ENCODE measurements at regions not wholly inside any gene's neighbourhood (a gene's known extent, or its start where the extent isn't known, plus 50 kb on each side); places are given as distances from the start of the nearest gene placed in this dataset.

GRCh38 chr2:156031121-156031520 lies 301.4 kb downstream of the NR4A2 start:
- no peaks in the 10 kb centered on the region for H3K36me3 Mint-ChIP-seq (ENCODE audit: insufficient read depth)
- no peaks in the 10 kb centered on the region for H3K4me1 Mint-ChIP-seq (ENCODE audit: low read depth)
- H3K4me3 Mint-ChIP-seq: no peak overlapping the region
- ATAC-seq (no peak), DNase-seq (no peak)
- no peaks in the 10 kb centered on the region for H3K9me3 Mint-ChIP-seq
- H3K27me3 Mint-ChIP-seq (ENCODE audit: low read depth): no peaks in the 10 kb centered on the region

GRCh38 chr2:156023229-156023869 lies 309.2 kb downstream of the NR4A2 start:
- no peak for DNase-seq
- Mint-ChIP-seq H3K27me3 (ENCODE audit: low read depth) (peaks cover 3% of the 10 kb centered on the region), H3K9me3 (no peaks in the 10 kb centered on the region), H3K4me3 (no peak overlapping the region), H3K4me1 (ENCODE audit: low read depth) (no peaks in the 10 kb centered on the region), H3K36me3 (ENCODE audit: insufficient read depth) (no peaks in the 10 kb centered on the region)
- ATAC-seq: no peak

- no peak for ATAC-seq
- Mint-ChIP-seq H3K4me1 (ENCODE audit: low read depth) (no peaks in the 10 kb centered on the region), H3K36me3 (ENCODE audit: insufficient read depth) (no peaks in the 10 kb centered on the region), H3K27me3 (ENCODE audit: low read depth) (peaks cover 3% of the 10 kb centered on the region), H3K4me3 (no peak overlapping the region), H3K9me3 (no peaks in the 10 kb centered on the region)
- DNase-seq: no peak
Observed at GRCh38 chr2:156021146-156022040, 311.1 kb downstream of the NR4A2 start.

- DNase-seq (no peak), ATAC-seq (no peak)
- Mint-ChIP-seq H3K4me1 (ENCODE audit: low read depth) (no peaks in the 10 kb centered on the region), H3K27me3 (ENCODE audit: low read depth) (peaks cover 3% of the 10 kb centered on the region), H3K4me3 (no peak overlapping the region), H3K36me3 (ENCODE audit: insufficient read depth) (no peaks in the 10 kb centered on the region), H3K9me3 (no peaks in the 10 kb centered on the region)
Observed at GRCh38 chr2:156019341-156019740, 313.2 kb downstream of the NR4A2 start.

GRCh38 chr2:156017341-156017885 lies 315.1 kb downstream of the NR4A2 start:
- Mint-ChIP-seq H3K36me3 (ENCODE audit: insufficient read depth) (no peaks in the 10 kb centered on the region), H3K9me3 (no peaks in the 10 kb centered on the region), H3K4me1 (ENCODE audit: low read depth) (no peaks in the 10 kb centered on the region), H3K4me3 (no peak overlapping the region), H3K27me3 (ENCODE audit: low read depth) (peaks cover 3% of the 10 kb centered on the region)
- ATAC-seq: no peak
- DNase-seq: no peak

GRCh38 chr2:156009293-156009692 lies 323.2 kb downstream of the NR4A2 start:
- peaks cover 8% of the 10 kb centered on the region for H3K9me3 Mint-ChIP-seq
- ATAC-seq: no peak
- no peaks in the 10 kb centered on the region for H3K4me1 Mint-ChIP-seq (ENCODE audit: low read depth)
- no peak overlapping the region for H3K4me3 Mint-ChIP-seq
- H3K36me3 Mint-ChIP-seq (ENCODE audit: insufficient read depth): no peaks in the 10 kb centered on the region
- no peak for DNase-seq
- H3K27me3 Mint-ChIP-seq (ENCODE audit: low read depth): no peaks in the 10 kb centered on the region

- no peaks in the 10 kb centered on the region for H3K36me3 Mint-ChIP-seq (ENCODE audit: insufficient read depth)
- H3K4me1 Mint-ChIP-seq (ENCODE audit: low read depth): no peaks in the 10 kb centered on the region
- DNase-seq: no peak
- peak in 1 of 2 donors; percentile 27 for ATAC-seq
- H3K9me3 Mint-ChIP-seq: peaks cover 8% of the 10 kb centered on the region
- H3K27me3 Mint-ChIP-seq (ENCODE audit: low read depth): no peaks in the 10 kb centered on the region
- H3K4me3 Mint-ChIP-seq: no peak overlapping the region
Observed at GRCh38 chr2:156006721-156007618, 325.6 kb downstream of the NR4A2 start.

- Mint-ChIP-seq H3K36me3 (ENCODE audit: insufficient read depth) (no peaks in the 10 kb centered on the region), H3K27me3 (ENCODE audit: low read depth) (no peaks in the 10 kb centered on the region), H3K9me3 (peaks cover 8% of the 10 kb centered on the region), H3K4me3 (no peak overlapping the region), H3K4me1 (ENCODE audit: low read depth) (no peaks in the 10 kb centered on the region)
- no peak for DNase-seq
- no peak for ATAC-seq
Observed at GRCh38 chr2:156005999-156006712, 326.4 kb downstream of the NR4A2 start.

GRCh38 chr2:156005531-156005930 lies 327.0 kb downstream of the NR4A2 start:
- H3K4me3 Mint-ChIP-seq: no peak overlapping the region
- peak in 1 of 2 donors; percentile 27 for ATAC-seq
- no peaks in the 10 kb centered on the region for H3K4me1 Mint-ChIP-seq (ENCODE audit: low read depth)
- H3K27me3 Mint-ChIP-seq (ENCODE audit: low read depth): no peaks in the 10 kb centered on the region
- DNase-seq: no peak
- no peaks in the 10 kb centered on the region for H3K36me3 Mint-ChIP-seq (ENCODE audit: insufficient read depth)
- peaks cover 8% of the 10 kb centered on the region for H3K9me3 Mint-ChIP-seq

- Mint-ChIP-seq H3K36me3 (ENCODE audit: insufficient read depth) (no peaks in the 10 kb centered on the region), H3K9me3 (peaks cover 3% of the 10 kb centered on the region), H3K27me3 (ENCODE audit: low read depth) (no peaks in the 10 kb centered on the region), H3K4me3 (no peak overlapping the region), H3K4me1 (ENCODE audit: low read depth) (no peaks in the 10 kb centered on the region)
- DNase-seq (no peak), ATAC-seq (no peak)
Observed at GRCh38 chr2:156004459-156004858, 328.1 kb downstream of the NR4A2 start.

GRCh38 chr2:156003780-156004179 lies 328.7 kb downstream of the NR4A2 start:
- H3K36me3 Mint-ChIP-seq (ENCODE audit: insufficient read depth): no peaks in the 10 kb centered on the region
- no peaks in the 10 kb centered on the region for H3K9me3 Mint-ChIP-seq
- DNase-seq (no peak), ATAC-seq (no peak)
- H3K4me1 Mint-ChIP-seq (ENCODE audit: low read depth): no peaks in the 10 kb centered on the region
- no peaks in the 10 kb centered on the region for H3K27me3 Mint-ChIP-seq (ENCODE audit: low read depth)
- no peak overlapping the region for H3K4me3 Mint-ChIP-seq

- no peaks in the 10 kb centered on the region for H3K4me1 Mint-ChIP-seq (ENCODE audit: low read depth)
- H3K9me3 Mint-ChIP-seq: no peaks in the 10 kb centered on the region
- ATAC-seq (no peak), DNase-seq (no peak)
- H3K4me3 Mint-ChIP-seq: no peak overlapping the region
- no peaks in the 10 kb centered on the region for H3K36me3 Mint-ChIP-seq (ENCODE audit: insufficient read depth)
- H3K27me3 Mint-ChIP-seq (ENCODE audit: low read depth): no peaks in the 10 kb centered on the region
Observed at GRCh38 chr2:156001851-156002250, 330.7 kb downstream of the NR4A2 start.

- DNase-seq (no peak), ATAC-seq (no peak)
- Mint-ChIP-seq H3K4me3 (no peak overlapping the region), H3K9me3 (no peaks in the 10 kb centered on the region), H3K36me3 (ENCODE audit: insufficient read depth) (no peaks in the 10 kb centered on the region), H3K4me1 (ENCODE audit: low read depth) (no peaks in the 10 kb centered on the region), H3K27me3 (ENCODE audit: low read depth) (no peaks in the 10 kb centered on the region)
Observed at GRCh38 chr2:155997538-155997937, 335.0 kb downstream of the NR4A2 start.

- H3K36me3 Mint-ChIP-seq (ENCODE audit: insufficient read depth): no peaks in the 10 kb centered on the region
- no peaks in the 10 kb centered on the region for H3K4me1 Mint-ChIP-seq (ENCODE audit: low read depth)
- no peaks in the 10 kb centered on the region for H3K27me3 Mint-ChIP-seq (ENCODE audit: low read depth)
- H3K4me3 Mint-ChIP-seq: no peak overlapping the region
- no peaks in the 10 kb centered on the region for H3K9me3 Mint-ChIP-seq
- DNase-seq (no peak), ATAC-seq (no peak)
Observed at GRCh38 chr2:155994315-155994714, 338.2 kb downstream of the NR4A2 start.

All from activated T-cell treated with anti-CD3 and anti-CD28 coated beads, Interleukin-2, amount 50 U/mL, for 4 hours (primary cell).